ENCODE measurements at regions not wholly inside any gene's neighbourhood (a gene's known extent, or its start where the extent isn't known, plus 50 kb on each side); places are given as distances from the start of the nearest gene placed in this dataset.
A peak's percentile ranks its signal among the peaks of the same experiment; 100 is the strongest.
"Not testable (repeated sequence)": the region's sequence is repeated elsewhere in the genome, so short reads cannot be mapped to it uniquely, and the experiment has no call there.

- DNase-seq = no peak
Observed at GRCh38 chr13:24997367-24997967, 98.5 kb upstream of the PABPC3 start.

- no peak for DNase-seq
Observed at GRCh38 chr13:24998433-24998832, 97.5 kb upstream of the PABPC3 start.

- no peak for DNase-seq
Observed at GRCh38 chr13:25001476-25002206, 94.3 kb upstream of the PABPC3 start.

GRCh38 chr13:25002311-25002710 is 93.6 kb upstream of the PABPC3 start:
- not testable (repeated sequence) for DNase-seq

- not testable (repeated sequence) for DNase-seq
Observed at GRCh38 chr13:25004489-25004888, 91.4 kb upstream of the PABPC3 start.

- not testable (repeated sequence) for DNase-seq
Observed at GRCh38 chr13:25005050-25005497, 90.9 kb upstream of the PABPC3 start.

- not testable (repeated sequence) for DNase-seq
Observed at GRCh38 chr13:25007389-25007788, 88.5 kb upstream of the PABPC3 start.

GRCh38 chr13:25014398-25014973 is 81.5 kb upstream of the PABPC3 start:
- DNase-seq = not testable (repeated sequence)

- DNase-seq = not testable (repeated sequence)
Observed at GRCh38 chr13:25017176-25017575, 78.8 kb upstream of the PABPC3 start.

- peak; percentile 48 for DNase-seq
Observed at GRCh38 chr13:25017808-25018728, 77.9 kb upstream of the PABPC3 start.

GRCh38 chr13:25018729-25019115 is 77.2 kb upstream of the PABPC3 start:
- DNase-seq = no peak

GRCh38 chr13:25019741-25020140 is 76.2 kb upstream of the PABPC3 start:
- DNase-seq = not testable (repeated sequence)

GRCh38 chr13:25024175-25024574 is 71.8 kb upstream of the PABPC3 start:
- no peak for DNase-seq

- DNase-seq = no peak
Observed at GRCh38 chr13:25032160-25032559, 63.8 kb upstream of the PABPC3 start.

GRCh38 chr13:25034173-25034572 is 61.8 kb upstream of the PABPC3 start:
- DNase-seq = no peak

GRCh38 chr13:25037057-25037813 is 58.7 kb upstream of the PABPC3 start:
- peak; percentile 8 for DNase-seq

- no peak for DNase-seq
Observed at GRCh38 chr13:25042151-25042865, 53.6 kb upstream of the PABPC3 start.

GRCh38 chr13:25044071-25044470 is 51.9 kb upstream of the PABPC3 start:
- DNase-seq = no peak
